ENCODE measurements at regions not wholly inside any gene's neighbourhood (a gene's known extent, or its start where the extent isn't known, plus 50 kb on each side); places are given as distances from the start of the nearest gene placed in this dataset.
"Not testable (repeated sequence)": the region's sequence is repeated elsewhere in the genome, so short reads cannot be mapped to it uniquely, and the experiment has no call there.

DNA sequence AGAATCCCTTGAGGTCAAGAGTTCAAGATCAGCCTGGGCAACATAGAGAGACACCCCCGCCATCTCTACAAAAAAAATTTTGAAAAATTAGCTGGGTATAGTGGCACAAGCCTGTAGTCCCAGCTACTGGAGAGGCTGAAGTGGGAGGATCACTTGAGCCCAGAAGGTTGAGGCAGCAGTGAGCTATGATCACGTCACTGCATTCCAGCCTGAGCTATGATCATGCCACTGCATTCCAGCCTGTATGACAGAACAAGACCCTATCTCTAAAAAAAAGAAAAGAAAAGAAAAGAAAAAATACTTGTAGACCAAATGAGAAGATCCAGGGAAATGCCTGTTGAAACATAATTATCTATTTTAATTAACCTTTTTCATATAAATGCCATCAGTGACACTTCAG lies 93.8 kb upstream of the MDM1 start:
- DNase-seq (ENCODE audit: low read depth), result peak; percentile 15

DNA sequence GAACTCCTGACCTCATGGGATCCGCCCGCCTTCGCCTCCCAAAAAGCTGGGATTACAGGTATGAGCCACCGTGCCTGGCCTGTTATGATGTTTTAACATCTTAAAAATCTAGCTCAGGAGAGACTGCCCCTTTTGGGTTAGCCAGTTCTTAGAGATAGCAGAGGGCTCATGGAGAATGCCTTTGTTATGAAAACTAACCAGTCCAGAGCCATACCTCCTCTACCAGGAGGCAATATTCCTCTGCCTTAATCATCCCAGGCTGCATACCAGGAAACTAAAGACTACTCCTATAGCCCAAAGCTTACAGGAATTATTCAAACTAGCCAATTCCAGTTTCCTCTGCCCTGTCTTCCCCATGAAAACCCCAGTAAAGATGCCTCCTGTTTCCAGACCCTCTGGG lies 96.0 kb upstream of the MDM1 start:
- no peak for DNase-seq (ENCODE audit: low read depth)

DNA sequence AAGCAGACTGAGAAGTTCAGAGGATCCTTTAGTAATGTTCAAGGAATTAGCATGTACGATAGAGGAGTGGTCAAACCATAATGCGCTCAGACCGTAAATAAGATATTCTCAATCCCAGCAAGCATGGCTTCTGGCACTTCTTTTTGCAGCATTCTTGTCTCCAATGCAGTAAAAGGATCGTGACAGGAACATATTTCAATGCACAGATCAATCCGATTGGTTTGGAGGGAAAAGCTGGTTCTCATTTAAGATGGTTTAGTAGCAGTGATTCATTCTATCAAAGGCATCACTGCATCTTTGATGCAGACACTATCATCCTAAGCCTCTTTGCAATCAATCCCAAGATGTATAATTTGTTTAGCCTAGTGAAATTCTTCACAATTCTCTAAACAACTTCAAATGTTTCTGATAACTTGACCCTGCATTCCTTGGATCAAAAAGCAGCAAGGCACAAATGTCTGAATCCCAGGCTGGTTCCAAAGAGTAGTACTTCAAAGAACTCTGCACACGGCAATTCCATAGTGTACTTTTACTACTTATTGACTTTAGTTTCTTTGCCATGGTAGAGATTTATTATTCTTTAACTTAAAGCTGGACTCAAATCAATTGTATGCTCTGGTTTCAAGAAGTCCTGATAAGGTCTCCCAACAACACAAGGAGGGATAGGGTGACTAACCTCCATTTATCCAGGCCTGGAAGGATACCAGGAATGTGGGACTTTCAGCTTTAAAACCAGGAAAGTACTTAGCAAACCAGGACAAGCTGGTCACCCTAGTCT lies 96.8 kb upstream of the MDM1 start:
- DNase-seq (ENCODE audit: low read depth), result no peak

DNA sequence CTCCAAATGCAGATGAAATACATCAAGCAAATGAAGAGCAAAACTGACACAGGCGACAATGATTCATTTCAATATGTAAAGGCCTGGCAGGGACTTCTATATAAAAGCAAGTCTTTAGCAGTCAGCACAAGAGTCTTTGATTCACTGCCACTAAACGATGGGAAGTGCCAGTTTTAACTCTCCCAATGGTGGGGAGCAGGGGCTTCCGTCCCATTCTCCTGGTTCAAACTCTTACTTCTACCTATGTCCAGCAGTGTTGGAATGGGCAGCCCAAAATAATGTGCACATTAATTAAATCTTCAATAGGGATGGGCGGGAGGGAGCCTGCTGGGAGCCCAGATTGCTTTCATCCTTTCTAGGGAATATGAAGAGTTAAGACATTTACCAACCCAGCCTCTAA lies 97.5 kb upstream of the MDM1 start:
- DNase-seq (ENCODE audit: low read depth), result no peak

DNA sequence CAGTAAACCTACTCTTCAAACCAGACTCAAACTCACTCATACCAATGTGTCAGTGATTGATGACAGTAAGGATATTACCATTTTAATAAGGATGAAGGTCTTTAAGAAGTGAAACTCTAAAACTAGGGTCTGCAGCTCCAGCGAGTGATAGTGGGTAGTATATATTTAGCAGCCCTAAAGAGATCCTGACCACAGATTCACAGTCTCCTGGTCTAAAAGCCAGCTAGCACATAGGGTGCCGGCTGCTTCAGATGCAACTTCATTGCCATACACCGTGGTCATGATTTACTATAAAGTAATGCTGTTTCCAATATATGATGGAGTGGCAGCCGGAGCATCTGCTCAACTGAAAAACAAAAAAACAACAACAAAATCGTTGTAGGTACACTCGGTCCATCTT lies 99.6 kb upstream of the MDM1 start:
- DNase-seq (ENCODE audit: low read depth), result no peak

DNA sequence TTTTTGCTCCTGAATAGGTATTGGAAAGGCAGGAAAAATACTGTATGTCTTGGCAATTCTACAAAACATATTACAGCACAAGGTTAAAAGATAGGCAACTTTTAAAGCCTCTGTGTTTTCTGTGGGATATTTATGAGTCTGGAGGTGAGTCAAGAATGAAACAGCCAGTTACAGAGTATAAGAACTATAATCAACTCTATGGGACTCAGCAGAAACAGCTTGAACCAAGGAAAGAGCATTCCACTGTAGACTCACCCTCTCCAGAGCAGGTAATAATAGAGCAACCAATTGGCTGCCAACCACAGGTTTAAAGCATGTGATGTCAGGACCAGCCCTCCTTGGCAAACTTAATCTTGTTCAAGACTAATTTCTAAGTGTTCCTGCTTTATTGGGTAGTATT lies 100.5 kb upstream of the MDM1 start:
- DNase-seq (ENCODE audit: low read depth), result no peak

DNA sequence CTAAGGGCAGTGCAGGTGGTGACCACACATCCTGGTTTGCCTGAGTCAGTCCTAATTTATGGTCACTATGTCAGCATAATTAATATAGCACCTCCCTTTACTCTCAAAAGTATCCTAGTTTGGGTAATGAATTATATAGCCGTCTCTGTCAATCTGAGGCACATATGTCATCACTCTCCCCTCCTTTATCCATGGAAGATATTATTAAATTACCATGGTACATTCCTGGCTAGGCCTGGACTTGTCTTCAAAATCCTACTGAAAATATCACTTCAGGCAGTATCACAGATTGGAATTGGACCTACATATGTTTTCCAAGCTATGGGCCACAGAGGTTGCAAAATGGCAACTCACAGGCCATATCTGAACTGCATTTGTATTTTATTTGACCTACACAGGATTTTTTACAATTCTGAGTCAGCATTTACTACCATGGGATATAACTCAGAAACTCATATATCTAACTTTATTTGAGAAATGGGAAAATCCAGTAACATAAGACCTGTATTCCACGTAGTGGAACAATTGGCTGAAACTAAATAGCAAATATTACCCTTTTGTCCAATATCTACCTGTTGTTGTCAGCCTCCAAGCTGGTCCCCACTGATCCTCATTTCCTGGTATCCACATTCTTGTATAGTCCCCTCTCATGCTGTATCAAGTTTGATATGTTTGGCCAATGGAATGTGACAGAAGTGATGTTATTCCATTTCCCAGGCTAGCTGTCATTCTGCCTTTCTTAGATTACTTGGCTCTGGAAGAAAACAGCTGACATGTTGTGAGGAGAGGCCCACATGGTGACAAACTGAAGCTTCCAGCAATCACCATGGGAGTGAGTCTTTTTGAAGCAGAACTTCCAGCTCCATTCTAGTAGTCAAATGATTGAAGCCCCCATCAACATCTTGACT lies 102.5 kb upstream of the MDM1 start:
- DNase-seq (ENCODE audit: low read depth), result no peak

DNA sequence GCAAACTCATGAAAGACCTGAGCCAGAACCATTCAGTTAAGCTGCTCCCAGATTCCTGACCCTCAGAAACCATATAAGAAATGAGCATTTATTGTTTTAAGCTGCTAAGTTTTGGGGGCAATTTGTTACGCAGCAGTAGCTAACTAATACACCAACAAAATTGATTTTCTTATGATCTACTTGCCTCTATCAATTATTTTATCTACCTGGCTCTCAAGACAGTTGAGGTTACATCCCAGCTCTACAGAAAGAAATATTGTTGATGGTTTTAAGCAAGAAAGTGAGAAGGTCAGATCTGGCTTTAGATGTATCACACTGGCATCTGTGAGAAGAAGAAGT lies 103.1 kb upstream of the MDM1 start:
- no peak for DNase-seq (ENCODE audit: low read depth)

DNA sequence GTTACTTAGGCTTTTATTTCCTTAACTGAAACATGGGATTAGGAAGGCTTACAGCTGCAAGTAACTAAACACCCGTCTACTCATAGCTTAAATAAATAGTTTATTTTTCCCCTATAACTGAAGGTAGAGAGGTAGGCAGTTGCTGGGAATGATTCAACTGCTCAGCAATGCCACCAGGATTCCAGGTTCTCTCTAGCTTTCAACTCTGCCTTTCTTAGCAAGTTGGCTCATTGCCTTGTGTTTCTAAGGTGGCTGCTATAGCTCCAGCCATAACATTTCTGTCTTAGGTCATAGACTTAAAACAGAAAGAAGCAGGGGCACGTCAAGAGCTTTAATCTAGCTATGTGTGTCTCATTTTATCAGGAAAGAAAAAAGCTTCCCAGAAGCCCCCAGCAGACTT lies 103.7 kb upstream of the MDM1 start:
- DNase-seq (ENCODE audit: low read depth), result no peak

DNA sequence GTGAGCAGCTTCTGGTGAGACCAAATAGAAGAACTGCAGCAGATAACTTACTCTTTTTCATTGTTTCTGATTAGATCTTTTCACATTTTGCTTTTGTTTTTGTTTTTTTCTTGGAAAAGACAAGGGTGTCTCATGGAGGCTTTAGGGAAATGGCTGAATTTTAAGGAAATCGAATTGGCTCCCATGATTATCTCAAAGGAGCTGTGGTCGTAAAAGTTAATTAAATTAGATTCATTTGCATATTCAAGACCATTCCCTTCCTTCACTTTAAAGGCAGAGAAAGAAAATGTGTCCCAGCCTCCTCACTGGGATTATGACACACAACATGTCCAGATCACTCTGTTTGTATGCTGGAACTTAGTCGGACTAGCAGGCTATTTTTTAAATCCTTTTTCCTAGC lies 106.4 kb upstream of the MDM1 start:
- no peak for DNase-seq (ENCODE audit: low read depth)

DNA sequence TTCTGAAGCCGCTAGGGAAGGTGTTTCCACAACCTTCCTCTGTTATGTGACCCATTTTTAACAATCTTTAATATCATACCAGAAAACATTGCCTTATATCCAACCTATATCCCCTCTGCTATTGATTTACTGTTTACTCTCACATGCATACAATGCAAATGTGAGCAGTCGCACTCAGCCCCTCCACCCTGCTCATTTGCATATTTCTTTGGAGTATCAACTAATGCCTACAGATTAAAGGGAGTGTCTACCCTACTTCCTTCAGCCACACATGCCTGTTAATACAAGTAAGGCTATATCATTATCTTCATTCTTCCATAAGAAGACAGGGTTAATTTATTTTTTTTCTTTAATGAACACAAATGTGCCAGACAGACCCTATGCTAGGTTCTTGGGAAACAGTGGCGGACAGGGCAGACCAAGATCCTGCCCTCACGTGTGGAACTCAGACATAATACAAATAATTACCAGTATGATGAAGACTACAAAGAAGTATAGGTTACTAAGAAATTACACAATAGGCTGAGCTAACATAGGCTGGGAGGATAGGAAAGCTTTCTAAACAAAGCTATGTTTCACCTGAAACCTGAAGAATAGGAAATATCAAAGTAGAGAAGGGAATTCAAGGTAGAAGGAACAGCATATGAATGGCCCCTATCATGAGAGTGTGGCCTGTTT lies 107.3 kb upstream of the MDM1 start:
- no peak for DNase-seq (ENCODE audit: low read depth)

DNA sequence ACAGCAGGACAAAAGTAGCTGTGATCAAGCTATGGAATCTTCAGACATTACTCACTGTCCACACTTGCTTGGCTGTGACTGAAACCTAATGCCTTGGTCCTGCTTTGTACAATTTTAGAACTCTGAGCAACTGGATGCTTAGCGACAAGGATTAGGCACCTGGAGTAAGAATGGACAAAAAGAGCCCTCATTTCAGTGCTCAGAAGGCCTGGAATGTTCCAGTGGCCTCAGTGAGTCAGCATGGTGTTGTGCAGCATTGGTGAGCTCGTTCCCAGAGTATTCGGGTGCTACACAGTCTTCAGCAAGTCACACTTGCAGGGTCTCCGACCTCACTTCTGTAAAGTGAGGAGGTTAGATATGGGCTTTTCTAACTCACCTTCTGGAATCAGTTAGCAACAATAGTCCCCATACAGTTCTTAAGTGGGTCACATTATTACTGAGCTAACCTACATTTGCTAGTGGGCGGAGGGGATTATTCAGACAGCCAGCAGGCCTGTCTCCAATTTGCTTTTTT lies 108.0 kb upstream of the MDM1 start:
- DNase-seq (ENCODE audit: low read depth), result no peak

DNA sequence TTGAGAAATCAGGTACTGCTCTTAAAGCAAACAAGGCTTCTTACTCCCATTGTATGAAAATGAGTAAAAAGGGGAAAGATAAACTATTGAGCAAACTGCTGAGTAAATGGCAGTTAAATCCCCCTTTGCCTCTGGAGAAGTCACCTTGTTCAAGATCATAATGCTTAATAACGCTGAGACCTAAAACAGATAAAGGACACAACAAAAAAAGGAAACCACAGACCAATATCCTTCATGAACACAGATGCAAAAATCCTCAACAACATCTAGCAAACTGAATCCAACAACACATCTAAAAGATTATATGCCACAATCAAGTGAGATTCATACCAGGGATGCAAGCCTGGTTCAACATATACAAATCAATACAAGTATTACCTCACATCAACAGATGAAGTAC lies 109.0 kb upstream of the MDM1 start:
- DNase-seq (ENCODE audit: low read depth), result no peak

DNA sequence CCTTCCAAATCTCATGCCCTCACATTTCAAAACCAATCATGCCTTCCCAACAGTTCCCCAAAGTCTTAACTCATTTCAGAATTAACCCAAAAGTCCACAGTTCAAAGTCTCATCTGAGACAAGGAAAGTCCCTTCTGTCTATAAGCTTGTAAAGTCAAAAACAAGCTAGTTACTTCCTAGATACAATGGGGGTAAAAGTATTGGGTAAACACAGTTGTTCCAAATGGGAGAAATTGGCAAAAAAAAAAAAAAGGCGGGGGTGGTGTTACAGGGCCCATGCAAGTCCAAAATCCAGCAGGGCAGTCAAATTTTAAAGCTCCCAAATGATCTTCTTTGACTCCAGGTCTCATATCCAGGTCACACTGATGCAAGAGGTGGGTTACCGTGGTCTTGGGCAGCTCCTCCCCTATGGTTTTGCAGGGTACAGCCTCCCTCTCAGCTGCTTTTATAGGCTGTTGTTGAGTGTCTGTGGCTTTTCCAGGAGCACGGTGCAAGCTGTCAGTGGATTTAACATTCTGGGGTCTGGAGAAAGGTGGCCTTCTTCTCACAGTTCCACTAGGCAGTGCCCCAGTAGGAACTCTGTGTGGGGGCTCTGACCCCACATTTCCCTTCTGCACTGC lies 110.3 kb upstream of the MDM1 start:
- DNase-seq (ENCODE audit: low read depth), result not testable (repeated sequence)

DNA sequence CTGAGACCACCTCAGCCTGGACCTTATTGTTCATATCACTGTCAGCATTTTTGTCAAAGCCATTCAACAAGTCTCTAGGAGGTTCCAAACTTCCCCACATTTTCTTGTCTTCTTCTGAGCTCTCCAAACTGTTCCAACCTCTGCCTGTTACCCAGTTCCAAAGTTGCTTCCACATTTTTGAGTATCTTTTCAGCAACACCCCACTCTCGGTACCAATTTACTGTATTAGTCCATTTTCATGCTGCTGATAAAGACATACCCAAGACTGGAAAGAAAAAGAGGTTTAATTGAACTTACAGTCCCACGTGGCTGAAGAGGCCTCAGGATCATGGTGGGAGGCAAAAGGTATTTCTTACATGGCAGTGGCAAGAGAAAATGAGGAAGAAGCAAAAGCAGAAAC lies 111.5 kb upstream of the MDM1 start:
- DNase-seq (ENCODE audit: low read depth), result not testable (repeated sequence)

DNA sequence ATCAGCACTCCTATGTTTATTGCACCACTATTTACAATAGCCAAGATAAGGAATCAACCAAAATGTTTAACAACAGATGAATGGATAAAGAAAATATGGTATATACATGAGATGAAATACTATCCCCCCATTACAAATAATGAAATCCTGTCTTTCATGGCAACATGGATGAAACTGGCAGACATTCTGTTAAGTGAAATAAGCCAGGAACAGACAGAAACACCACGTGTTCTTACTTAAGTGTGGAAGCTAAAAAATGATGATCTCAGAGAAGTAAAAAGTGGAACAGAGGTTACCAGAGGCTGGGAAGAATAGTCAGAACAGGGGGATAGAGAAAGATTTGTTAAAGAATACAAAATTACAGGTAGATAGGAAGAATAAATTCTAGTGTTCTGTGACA lies 113.7 kb upstream of the MDM1 start:
- DNase-seq (ENCODE audit: low read depth), result no peak

DNA sequence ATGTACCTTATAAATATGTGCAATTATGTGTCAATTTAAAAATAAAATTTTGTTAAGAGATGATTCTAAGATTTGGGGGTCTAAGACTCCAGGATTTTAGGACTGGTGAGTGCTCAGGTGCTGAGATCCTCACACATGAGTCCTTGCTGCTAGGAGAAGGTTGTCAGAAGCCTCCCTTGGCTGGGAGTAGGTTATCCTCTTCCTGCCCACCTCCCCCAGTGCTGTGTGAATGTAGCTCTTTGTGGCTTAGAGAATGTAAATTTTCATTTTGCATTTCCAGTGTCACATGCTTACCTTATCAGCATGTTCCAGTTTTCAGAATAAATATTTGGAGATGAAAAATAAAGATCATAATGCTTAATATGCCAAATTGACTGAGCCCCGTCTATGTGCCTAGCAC lies 114.2 kb upstream of the MDM1 start:
- DNase-seq (ENCODE audit: low read depth), result no peak

DNA sequence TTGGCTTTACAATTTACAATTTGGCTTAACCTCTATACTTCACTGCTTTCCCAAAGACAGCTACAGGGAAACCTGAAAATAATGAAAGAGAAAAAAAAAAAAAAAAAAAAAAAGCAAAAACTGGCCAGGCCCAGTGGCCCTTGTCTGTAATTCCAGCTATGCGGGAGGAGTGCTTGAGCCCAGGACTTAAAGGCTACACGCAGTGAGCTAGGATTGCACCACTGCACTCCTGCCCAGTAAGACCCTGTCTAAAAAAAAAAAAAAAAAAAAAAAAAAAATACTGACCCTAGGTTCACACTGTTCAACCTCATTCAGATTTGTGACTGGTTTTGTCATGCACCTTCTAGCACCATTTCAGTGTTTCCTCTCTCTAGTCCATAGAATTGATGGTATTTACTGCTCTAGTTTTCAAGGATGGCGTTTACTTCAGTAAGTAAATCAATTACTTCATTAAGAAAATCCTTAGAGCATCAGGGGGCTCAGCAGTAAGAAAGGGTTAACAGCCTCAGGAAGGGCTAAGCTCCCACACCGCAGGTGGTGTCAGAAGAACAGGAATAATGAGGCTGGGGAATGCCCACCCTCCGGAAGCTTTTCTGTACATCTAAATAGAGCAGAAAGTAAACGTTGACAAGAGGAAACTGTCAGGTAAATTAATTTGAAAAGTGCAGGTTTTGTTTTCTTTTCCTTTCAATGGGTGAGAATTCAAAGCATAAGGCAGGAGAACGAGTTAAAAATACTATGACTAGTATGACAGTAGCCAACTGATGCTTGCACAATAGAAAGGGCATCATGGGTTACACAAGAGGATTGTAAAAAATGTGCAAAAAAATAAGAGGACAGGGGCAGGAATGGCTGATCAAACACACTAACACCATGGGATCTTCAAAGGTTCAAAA lies 115.0 kb upstream of the MDM1 start:
- DNase-seq (ENCODE audit: low read depth), result no peak

DNA sequence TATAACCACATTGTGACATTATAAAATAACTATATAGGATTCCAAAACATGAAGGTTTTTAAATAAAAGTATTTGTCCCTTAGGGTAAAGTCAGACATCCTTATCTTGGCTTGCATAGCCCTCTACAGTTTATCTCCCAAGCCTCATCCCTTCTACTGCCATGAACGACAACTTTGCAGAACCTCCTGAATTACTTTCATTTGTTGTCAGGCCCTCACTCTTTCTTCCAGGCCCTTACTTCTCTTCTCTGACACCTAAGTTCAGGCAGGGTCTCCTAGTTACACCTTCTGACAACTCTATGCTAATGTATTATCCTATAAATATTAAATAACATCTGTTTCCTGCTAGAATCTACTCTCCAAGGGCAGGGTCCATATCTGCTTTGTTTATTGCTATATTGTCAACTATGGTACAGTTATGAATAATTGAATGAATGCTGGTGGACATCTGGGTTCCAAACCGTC lies 115.7 kb upstream of the MDM1 start:
- no peak for DNase-seq (ENCODE audit: low read depth)

DNA sequence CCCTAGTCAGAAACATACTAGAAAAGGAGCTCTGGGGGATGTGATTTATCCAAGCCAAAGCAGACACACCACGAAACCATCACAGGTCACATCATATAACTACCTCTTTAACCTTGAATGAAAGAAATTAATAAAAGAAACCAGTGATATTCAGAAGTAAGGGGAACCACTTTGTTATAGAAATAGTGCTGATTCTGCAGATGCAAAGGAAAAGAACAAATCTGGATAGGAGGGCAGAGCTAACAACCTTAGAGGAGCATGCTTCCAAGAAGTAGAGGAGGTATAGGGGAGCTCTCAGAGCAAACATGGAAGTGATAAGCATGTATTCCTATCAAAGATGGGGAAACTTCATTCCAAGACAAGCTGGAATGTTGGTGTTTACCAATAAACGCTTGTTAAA lies 117.0 kb upstream of the MDM1 start:
- DNase-seq (ENCODE audit: low read depth), result no peak

DNA sequence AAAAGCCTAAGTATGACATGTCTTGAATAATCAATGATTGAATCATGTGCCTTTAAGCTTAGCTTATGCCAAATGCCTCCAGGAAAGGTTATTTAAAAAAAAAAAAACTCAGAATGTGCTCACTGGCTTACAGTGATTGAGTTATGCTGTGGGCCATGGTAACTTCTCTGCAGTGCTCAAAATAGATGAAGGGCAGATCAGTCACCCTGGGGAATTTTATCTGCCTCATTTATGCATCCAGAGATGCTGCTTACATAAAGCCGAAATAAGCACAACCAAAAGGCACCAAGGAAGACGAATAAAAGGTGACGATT lies 118.7 kb upstream of the MDM1 start:
- DNase-seq (ENCODE audit: low read depth), result no peak
